ENCODE measurements at regions not wholly inside any gene's neighbourhood (a gene's known extent, or its start where the extent isn't known, plus 50 kb on each side); places are given as distances from the start of the nearest gene placed in this dataset.

DNA sequence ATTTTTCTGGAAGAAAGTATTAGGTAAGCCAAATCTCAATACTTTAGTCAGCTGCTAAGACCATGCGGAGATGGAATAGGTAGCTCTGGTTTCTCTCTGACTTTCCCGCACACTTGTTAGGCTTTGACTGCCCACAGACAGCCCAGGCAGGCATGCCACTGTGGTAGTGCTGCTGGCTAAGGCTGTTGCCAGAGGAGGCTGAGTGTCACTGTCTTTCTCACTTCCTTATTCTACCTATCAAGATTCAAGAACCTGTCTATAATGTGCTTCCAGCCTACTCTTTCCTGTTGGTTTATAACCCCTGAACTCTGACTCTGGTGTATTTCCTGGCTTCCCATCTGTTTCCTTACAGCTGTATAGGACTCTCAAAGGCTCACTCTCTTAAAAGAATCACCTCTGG, 81.8 kb upstream of the TRPC5 start:
- TF ChIP-seq, protein P1, sequence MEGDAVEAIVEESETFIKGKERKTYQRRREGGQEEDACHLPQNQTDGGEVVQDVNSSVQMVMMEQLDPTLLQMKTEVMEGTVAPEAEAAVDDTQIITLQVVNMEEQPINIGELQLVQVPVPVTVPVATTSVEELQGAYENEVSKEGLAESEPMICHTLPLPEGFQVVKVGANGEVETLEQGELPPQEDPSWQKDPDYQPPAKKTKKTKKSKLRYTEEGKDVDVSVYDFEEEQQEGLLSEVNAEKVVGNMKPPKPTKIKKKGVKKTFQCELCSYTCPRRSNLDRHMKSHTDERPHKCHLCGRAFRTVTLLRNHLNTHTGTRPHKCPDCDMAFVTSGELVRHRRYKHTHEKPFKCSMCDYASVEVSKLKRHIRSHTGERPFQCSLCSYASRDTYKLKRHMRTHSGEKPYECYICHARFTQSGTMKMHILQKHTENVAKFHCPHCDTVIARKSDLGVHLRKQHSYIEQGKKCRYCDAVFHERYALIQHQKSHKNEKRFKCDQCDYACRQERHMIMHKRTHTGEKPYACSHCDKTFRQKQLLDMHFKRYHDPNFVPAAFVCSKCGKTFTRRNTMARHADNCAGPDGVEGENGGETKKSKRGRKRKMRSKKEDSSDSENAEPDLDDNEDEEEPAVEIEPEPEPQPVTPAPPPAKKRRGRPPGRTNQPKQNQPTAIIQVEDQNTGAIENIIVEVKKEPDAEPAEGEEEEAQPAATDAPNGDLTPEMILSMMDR (IDR thresholded peaks at IDR 0.05; ENCODE audit: borderline replicate concordance, extremely low read depth, low read length, poor library complexity, severe bottlenecking), result no peak
- TF ChIP-seq EZH2 (IDR thresholded peaks at IDR 0.05; ENCODE audit: borderline replicate concordance, low read depth, low read length, severe bottlenecking), result no peak
- Histone ChIP-seq H3K4me1 (ENCODE audit: insufficient read depth, low read length) (no peaks in the 10 kb centered on the region), H3K27ac (ENCODE audit: low read length) (no peak overlapping the region), H3K36me3 (ENCODE audit: insufficient read depth, low read length) (no peaks in the 10 kb centered on the region), H3K9me3 (ENCODE audit: insufficient read depth, low read length, severe bottlenecking) (no peaks in the 10 kb centered on the region), H4K20me1 (ENCODE audit: insufficient read depth, low read length) (no peaks in the 10 kb centered on the region), H3K4me3 (ENCODE audit: low read depth in 1 of 2, low read length in 2 of 2) (no peak overlapping the region), H3K27me3 (ENCODE audit: insufficient read depth, low read length, poor library complexity) (no peaks in the 10 kb centered on the region), H3K9ac (ENCODE audit: low read depth, low read length) (no peak overlapping the region), H2AFZ (ENCODE audit: low read depth, low read length) (no peak overlapping the region), H3K79me2 (ENCODE audit: insufficient read depth, low read length) (no peaks in the 10 kb centered on the region), H3K4me2 (ENCODE audit: insufficient read depth, low read length) (no peak overlapping the region)
- no peak for DNase-seq
- no peak for ATAC-seq (ENCODE audit: insufficient read depth, low read depth)

GRCh38 chrX:112163906-112164305, 81.3 kb upstream of the TRPC5 start:
- Histone ChIP-seq H3K27me3 (ENCODE audit: insufficient read depth, low read length, poor library complexity) (no peaks in the 10 kb centered on the region), H3K4me3 (ENCODE audit: low read depth in 1 of 2, low read length in 2 of 2) (no peak overlapping the region), H2AFZ (ENCODE audit: low read depth, low read length) (no peak overlapping the region), H3K36me3 (ENCODE audit: insufficient read depth, low read length) (no peaks in the 10 kb centered on the region), H4K20me1 (ENCODE audit: insufficient read depth, low read length) (no peaks in the 10 kb centered on the region), H3K9ac (ENCODE audit: low read depth, low read length) (no peak overlapping the region), H3K27ac (ENCODE audit: low read length) (no peak overlapping the region), H3K79me2 (ENCODE audit: insufficient read depth, low read length) (no peaks in the 10 kb centered on the region), H3K4me1 (ENCODE audit: insufficient read depth, low read length) (no peaks in the 10 kb centered on the region), H3K4me2 (ENCODE audit: insufficient read depth, low read length) (no peak overlapping the region), H3K9me3 (ENCODE audit: insufficient read depth, low read length, severe bottlenecking) (no peaks in the 10 kb centered on the region)
- ATAC-seq (ENCODE audit: insufficient read depth, low read depth) (no peak), DNase-seq (no peak)
- TF ChIP-seq, protein P1 (IDR thresholded peaks at IDR 0.05; ENCODE audit: borderline replicate concordance, extremely low read depth, low read length, poor library complexity, severe bottlenecking), result no peak
- TF ChIP-seq EZH2 (IDR thresholded peaks at IDR 0.05; ENCODE audit: borderline replicate concordance, low read depth, low read length, severe bottlenecking), result no peak

GRCh38 chrX:112148397-112148796, 65.8 kb upstream of the TRPC5 start:
- no peaks in the 10 kb centered on the region for H4K20me1 ChIP-seq (ENCODE audit: insufficient read depth, low read length)
- no peak for DNase-seq
- no peak overlapping the region for H2AFZ ChIP-seq (ENCODE audit: low read depth, low read length)
- H3K4me2 ChIP-seq (ENCODE audit: insufficient read depth, low read length), result no peak overlapping the region
- no peak overlapping the region for H3K4me3 ChIP-seq (ENCODE audit: low read depth in 1 of 2, low read length in 2 of 2)
- H3K79me2 ChIP-seq (ENCODE audit: insufficient read depth, low read length), result no peaks in the 10 kb centered on the region
- H3K4me1 ChIP-seq (ENCODE audit: insufficient read depth, low read length), result no peaks in the 10 kb centered on the region
- no peaks in the 10 kb centered on the region for H3K36me3 ChIP-seq (ENCODE audit: insufficient read depth, low read length)
- no peaks in the 10 kb centered on the region for H3K9me3 ChIP-seq (ENCODE audit: insufficient read depth, low read length, severe bottlenecking)
- no peak overlapping the region for H3K27ac ChIP-seq (ENCODE audit: low read length)
- H3K9ac ChIP-seq (ENCODE audit: low read depth, low read length), result no peak overlapping the region
- ATAC-seq (ENCODE audit: insufficient read depth, low read depth), result no peak
- TF ChIP-seq, protein P1 (IDR thresholded peaks at IDR 0.05; ENCODE audit: borderline replicate concordance, extremely low read depth, low read length, poor library complexity, severe bottlenecking), result no peak
- no peak for TF ChIP-seq EZH2 (IDR thresholded peaks at IDR 0.05; ENCODE audit: borderline replicate concordance, low read depth, low read length, severe bottlenecking)
- no peaks in the 10 kb centered on the region for H3K27me3 ChIP-seq (ENCODE audit: insufficient read depth, low read length, poor library complexity)

DNA sequence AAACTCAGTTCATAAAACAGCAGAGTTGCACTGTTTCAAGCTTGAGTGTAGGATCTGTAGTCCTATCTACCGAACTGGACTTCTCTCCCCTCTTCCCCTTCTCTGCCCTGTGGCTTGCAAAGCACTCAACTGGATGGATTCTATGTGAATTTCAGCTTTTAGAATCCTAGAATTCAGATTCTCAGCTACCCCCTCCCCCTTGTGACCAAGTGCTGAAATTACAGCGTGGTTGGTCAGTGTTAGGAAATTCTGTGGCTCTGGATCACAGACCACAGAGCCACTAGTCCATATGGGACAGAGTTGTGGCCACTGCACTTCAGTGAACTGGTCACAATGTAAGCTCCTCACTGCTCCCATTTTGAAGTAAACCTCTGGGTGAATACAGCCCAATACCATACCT, 64.6 kb upstream of the TRPC5 start:
- Histone ChIP-seq H4K20me1 (ENCODE audit: insufficient read depth, low read length) (no peaks in the 10 kb centered on the region), H3K27ac (ENCODE audit: low read length) (no peak overlapping the region), H3K4me3 (ENCODE audit: low read depth in 1 of 2, low read length in 2 of 2) (no peak overlapping the region), H3K9ac (ENCODE audit: low read depth, low read length) (no peak overlapping the region), H2AFZ (ENCODE audit: low read depth, low read length) (no peak overlapping the region), H3K9me3 (ENCODE audit: insufficient read depth, low read length, severe bottlenecking) (no peaks in the 10 kb centered on the region), H3K27me3 (ENCODE audit: insufficient read depth, low read length, poor library complexity) (no peaks in the 10 kb centered on the region), H3K36me3 (ENCODE audit: insufficient read depth, low read length) (no peaks in the 10 kb centered on the region), H3K79me2 (ENCODE audit: insufficient read depth, low read length) (no peaks in the 10 kb centered on the region), H3K4me1 (ENCODE audit: insufficient read depth, low read length) (no peaks in the 10 kb centered on the region), H3K4me2 (ENCODE audit: insufficient read depth, low read length) (no peak overlapping the region)
- no peak for ATAC-seq (ENCODE audit: insufficient read depth, low read depth)
- TF ChIP-seq EZH2 (IDR thresholded peaks at IDR 0.05; ENCODE audit: borderline replicate concordance, low read depth, low read length, severe bottlenecking), result no peak
- TF ChIP-seq, protein P1 (IDR thresholded peaks at IDR 0.05; ENCODE audit: borderline replicate concordance, extremely low read depth, low read length, poor library complexity, severe bottlenecking), result peak; percentile 34
- DNase-seq, result no peak
